Mucosa of descending colon (tissue), 3 donors: ENCODE measurements at regions not wholly inside any gene's neighbourhood (a gene's known extent, or its start where the extent isn't known, plus 50 kb on each side); places are given as distances from the start of the nearest gene placed in this dataset.

ENCODE experiments used
- ATAC-seq: fragments of 200-7000 bp; cut with Tn5 transposase; one replicate; pipeline ENCODE4 v1.9.1; 2020; ENCODE audit warnings: mild to moderate bottlenecking, moderate library complexity
- DNase-seq, 3 donors: peaks; one replicate each; pipeline ENCODE4 v3.0.0-alpha.2; 2020
- H3K36me3 ChIP-seq: fragments of 200-600 bp; one replicate; pipeline ENCODE4 v1.8.0; 2021; ENCODE audit warnings: low read depth, mild to moderate bottlenecking
- H3K4me1 ChIP-seq: fragments of 200-600 bp; one replicate; pipeline ENCODE4 v1.8.0; 2021; ENCODE audit warnings: low read depth, mild to moderate bottlenecking
- H3K4me3 ChIP-seq: fragments of 200-600 bp; one replicate; pipeline ENCODE4 v1.8.0; 2021; ENCODE audit warnings: mild to moderate bottlenecking
- H3K9me3 ChIP-seq: fragments of 200-600 bp; one replicate; pipeline ENCODE4 v1.8.0; 2021; ENCODE audit warnings: mild to moderate bottlenecking
- intact Hi-C, 2 donors: fragments of 100-400 bp; cut with DNase I in 1 of 2; cut with micrococcal nuclease in 1 of 2; formaldehyde crosslinking; loops; one replicate each; pipeline versions ENCODE4 v1.11.0 to v1.11.1; 2022; cut with DNase I, micrococcal nuclease
- TF ChIP-seq, protein P1 (sequence below): fragments of 200-600 bp; IDR thresholded peaks from one replicate; pipeline ENCODE4 v1.8.0; 2022; ENCODE audit warnings: antibody characterized with exemption, mild to moderate bottlenecking
- donor health status: DM: no; HTN: no; CAD: no; lungs with moderate emphysema.
- donor health status: DM: no; HTN: no; CAD: no.
- donor health status: DM: no; HTN: yes; CAD: no.

DNA sequence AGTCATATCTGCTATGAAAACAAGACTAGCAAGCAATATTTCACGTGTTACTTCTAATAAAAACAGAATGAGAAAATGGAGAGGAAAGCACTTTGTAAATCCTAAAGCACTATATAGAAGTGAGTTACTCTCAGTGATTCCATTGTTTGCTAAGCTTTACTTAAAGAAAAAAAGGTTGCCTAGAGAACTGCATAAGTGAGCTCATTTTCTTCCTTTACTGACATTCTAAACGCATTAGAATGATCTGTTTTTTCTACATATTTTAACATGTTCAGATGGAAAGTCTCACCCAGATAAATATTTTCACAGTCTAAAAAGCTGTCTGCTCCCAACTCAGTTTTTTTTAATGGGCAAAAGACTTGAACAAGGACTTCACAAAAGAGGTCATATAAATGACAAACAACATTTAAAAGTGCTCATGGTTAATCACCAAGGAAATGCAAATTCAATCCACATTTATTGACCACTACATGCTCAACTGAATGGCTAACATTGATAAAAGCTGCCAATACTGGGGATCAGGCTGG lies 52.9 kb upstream of the AKAP12 start:
- DNase-seq (no peak), ATAC-seq (no peak)
- H3K9me3 ChIP-seq: no peaks in the 10 kb centered on the region
- TF ChIP-seq, protein P1, sequence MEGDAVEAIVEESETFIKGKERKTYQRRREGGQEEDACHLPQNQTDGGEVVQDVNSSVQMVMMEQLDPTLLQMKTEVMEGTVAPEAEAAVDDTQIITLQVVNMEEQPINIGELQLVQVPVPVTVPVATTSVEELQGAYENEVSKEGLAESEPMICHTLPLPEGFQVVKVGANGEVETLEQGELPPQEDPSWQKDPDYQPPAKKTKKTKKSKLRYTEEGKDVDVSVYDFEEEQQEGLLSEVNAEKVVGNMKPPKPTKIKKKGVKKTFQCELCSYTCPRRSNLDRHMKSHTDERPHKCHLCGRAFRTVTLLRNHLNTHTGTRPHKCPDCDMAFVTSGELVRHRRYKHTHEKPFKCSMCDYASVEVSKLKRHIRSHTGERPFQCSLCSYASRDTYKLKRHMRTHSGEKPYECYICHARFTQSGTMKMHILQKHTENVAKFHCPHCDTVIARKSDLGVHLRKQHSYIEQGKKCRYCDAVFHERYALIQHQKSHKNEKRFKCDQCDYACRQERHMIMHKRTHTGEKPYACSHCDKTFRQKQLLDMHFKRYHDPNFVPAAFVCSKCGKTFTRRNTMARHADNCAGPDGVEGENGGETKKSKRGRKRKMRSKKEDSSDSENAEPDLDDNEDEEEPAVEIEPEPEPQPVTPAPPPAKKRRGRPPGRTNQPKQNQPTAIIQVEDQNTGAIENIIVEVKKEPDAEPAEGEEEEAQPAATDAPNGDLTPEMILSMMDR: no peak
- H3K4me3 ChIP-seq: no peak overlapping the region
- no peaks in the 10 kb centered on the region for H3K4me1 ChIP-seq
- H3K36me3 ChIP-seq: no peaks in the 10 kb centered on the region
- intact Hi-C loops: no loop called here
